ENCODE measurements at regions not wholly inside any gene's neighbourhood (a gene's known extent, or its start where the extent isn't known, plus 50 kb on each side); places are given as distances from the start of the nearest gene placed in this dataset.

DNA sequence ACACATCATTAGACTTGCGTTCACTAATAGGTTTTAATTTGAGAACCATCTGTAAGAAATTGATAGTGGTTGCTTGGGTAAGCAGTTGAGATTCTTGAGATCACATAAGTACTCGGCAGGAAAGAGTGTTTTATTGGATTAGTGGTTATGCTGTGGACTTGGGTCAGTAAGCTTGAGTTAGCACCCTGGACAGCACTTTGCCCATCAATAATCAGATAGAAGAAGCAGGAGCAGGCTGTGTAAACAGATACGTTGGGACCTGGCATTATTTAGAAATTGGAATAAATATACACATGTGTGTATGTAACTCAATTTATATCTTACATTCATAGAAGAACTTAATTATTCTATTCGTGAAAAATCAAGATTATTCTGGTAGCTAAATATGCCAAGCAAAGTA is 357.5 kb upstream of the SMIM31 start:
- POLR2A ChIA-PET, result no interaction called here
- CTCF ChIA-PET, result no interaction called here
- Histone ChIP-seq H3K27me3 (ENCODE audit: control insufficient read depth, insufficient read depth, low read length) (no peaks in the 10 kb centered on the region), H3K36me3 (ENCODE audit: control insufficient read depth, insufficient read depth, low read length) (no peaks in the 10 kb centered on the region), H3K4me3 (ENCODE audit: low read depth, low read length) (no peak overlapping the region)
- no peak for TF ChIP-seq CTCF (IDR thresholded peaks at IDR 0.05; ENCODE audit: insufficient read depth, low read depth, low read length)
- DNase-seq (ENCODE audit: low read depth), result no peak

- H3K4me3 ChIP-seq (ENCODE audit: low read depth, low read length), result no peak overlapping the region
- no peaks in the 10 kb centered on the region for H3K27me3 ChIP-seq (ENCODE audit: control insufficient read depth, insufficient read depth, low read length)
- POLR2A ChIA-PET, result no interaction called here
- H3K36me3 ChIP-seq (ENCODE audit: control insufficient read depth, insufficient read depth, low read length), result no peaks in the 10 kb centered on the region
- no peak for DNase-seq (ENCODE audit: low read depth)
- no peak for TF ChIP-seq CTCF (IDR thresholded peaks at IDR 0.05; ENCODE audit: insufficient read depth, low read depth, low read length)
- CTCF ChIA-PET, result no interaction called here
Observed at GRCh38 chr4:164402554-164402953, 351.4 kb upstream of the SMIM31 start.

DNA sequence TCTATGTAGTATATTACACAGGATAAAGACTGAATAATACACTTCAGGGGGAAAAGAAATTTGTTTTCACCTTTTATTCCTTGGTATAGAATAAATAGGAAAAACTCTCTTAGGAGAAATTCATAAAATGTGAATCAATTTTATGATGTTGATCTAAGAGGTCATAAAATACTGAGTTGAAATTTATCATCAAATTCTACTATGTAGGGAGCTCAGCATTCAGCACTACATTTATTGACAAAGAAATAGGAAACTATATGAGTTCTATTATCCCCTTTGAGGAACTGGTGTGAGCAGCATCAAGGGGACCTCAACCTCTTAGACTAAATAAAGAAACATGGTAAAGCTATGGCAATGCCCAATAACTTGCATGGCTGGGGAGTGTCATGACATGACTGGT is 348.2 kb upstream of the SMIM31 start:
- Histone ChIP-seq H3K27me3 (ENCODE audit: control insufficient read depth, insufficient read depth, low read length) (no peaks in the 10 kb centered on the region), H3K4me3 (ENCODE audit: low read depth, low read length) (no peak overlapping the region), H3K36me3 (ENCODE audit: control insufficient read depth, insufficient read depth, low read length) (no peaks in the 10 kb centered on the region)
- no peak for DNase-seq (ENCODE audit: low read depth)
- ChIA-PET POLR2A (no interaction called here), CTCF (no interaction called here)
- no peak for TF ChIP-seq CTCF (IDR thresholded peaks at IDR 0.05; ENCODE audit: insufficient read depth, low read depth, low read length)

DNA sequence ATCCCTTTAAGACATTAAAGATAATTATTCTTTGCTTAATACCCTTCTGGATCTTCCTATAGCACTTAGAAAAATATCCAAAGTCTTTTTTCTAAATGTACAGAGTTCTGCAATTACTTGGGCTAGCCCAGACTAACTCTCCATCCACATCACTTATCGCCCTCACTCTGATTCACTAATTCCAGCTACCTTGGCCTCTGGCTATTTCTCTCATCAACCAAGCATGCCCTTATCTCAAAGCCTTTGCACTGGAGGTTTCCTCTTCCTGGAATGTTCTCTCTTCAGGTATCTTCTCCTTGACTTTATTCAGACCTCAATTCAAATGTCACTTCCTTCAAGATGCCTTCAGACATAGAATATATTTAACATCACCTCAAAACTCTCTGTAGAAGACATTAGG is 345.1 kb upstream of the SMIM31 start:
- POLR2A ChIA-PET, result no interaction called here
- CTCF ChIA-PET, result no interaction called here
- TF ChIP-seq CTCF (IDR thresholded peaks at IDR 0.05; ENCODE audit: insufficient read depth, low read depth, low read length), result no peak
- Histone ChIP-seq H3K4me3 (ENCODE audit: low read depth, low read length) (no peak overlapping the region), H3K36me3 (ENCODE audit: control insufficient read depth, insufficient read depth, low read length) (no peaks in the 10 kb centered on the region), H3K27me3 (ENCODE audit: control insufficient read depth, insufficient read depth, low read length) (no peaks in the 10 kb centered on the region)
- no peak for DNase-seq (ENCODE audit: low read depth)

GRCh38 chr4:164410401-164410800 is 343.5 kb upstream of the SMIM31 start:
- Histone ChIP-seq H3K4me3 (ENCODE audit: low read depth, low read length) (no peak overlapping the region), H3K27me3 (ENCODE audit: control insufficient read depth, insufficient read depth, low read length) (no peaks in the 10 kb centered on the region), H3K36me3 (ENCODE audit: control insufficient read depth, insufficient read depth, low read length) (no peaks in the 10 kb centered on the region)
- no peak for DNase-seq (ENCODE audit: low read depth)
- ChIA-PET CTCF (no interaction called here), POLR2A (no interaction called here)
- no peak for TF ChIP-seq CTCF (IDR thresholded peaks at IDR 0.05; ENCODE audit: insufficient read depth, low read depth, low read length)

Data from BJ (cell line).